ENCODE measurements at regions not wholly inside any gene's neighbourhood (a gene's known extent, or its start where the extent isn't known, plus 50 kb on each side); places are given as distances from the start of the nearest gene placed in this dataset.
"Not testable (repeated sequence)": the region's sequence is repeated elsewhere in the genome, so short reads cannot be mapped to it uniquely, and the experiment has no call there.

DNA sequence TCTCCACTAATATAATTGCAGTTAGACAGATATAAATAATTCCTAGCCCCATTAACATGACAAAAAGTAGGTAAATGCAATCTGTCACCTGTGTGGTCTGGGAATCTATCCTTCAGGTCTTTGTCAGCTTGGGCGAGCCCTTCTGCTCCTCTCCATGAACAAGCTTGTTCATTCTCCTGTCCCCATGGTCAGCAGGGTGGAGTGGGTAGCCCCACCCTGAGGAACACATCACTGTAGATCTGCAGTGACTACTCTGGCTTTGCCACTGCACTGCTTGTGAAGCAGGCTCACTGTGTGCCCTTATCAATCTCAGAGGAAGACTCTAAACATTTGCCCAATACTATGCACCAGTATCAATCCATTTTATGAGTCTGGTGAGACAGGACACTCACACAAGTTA lies 279.0 kb downstream of the MATN1 start:
- H3K9ac ChIP-seq (ENCODE audit: extremely low read depth, low read length, poor library complexity, severe bottlenecking), result no peak overlapping the region
- H3K27ac ChIP-seq (ENCODE audit: low read depth, low read length), result no peak overlapping the region
- DNase-seq, result peak; percentile 17
- H3K27me3 Mint-ChIP-seq (ENCODE audit: insufficient read depth), result peaks cover 1% of the 10 kb centered on the region
- no peaks in the 10 kb centered on the region for H3K4me1 Mint-ChIP-seq
- no peaks in the 10 kb centered on the region for H3K36me3 ChIP-seq (ENCODE audit: control insufficient read depth, insufficient read depth, low read length)
- H3K27ac Mint-ChIP-seq, result no peak overlapping the region
- TF ChIP-seq, protein P1, sequence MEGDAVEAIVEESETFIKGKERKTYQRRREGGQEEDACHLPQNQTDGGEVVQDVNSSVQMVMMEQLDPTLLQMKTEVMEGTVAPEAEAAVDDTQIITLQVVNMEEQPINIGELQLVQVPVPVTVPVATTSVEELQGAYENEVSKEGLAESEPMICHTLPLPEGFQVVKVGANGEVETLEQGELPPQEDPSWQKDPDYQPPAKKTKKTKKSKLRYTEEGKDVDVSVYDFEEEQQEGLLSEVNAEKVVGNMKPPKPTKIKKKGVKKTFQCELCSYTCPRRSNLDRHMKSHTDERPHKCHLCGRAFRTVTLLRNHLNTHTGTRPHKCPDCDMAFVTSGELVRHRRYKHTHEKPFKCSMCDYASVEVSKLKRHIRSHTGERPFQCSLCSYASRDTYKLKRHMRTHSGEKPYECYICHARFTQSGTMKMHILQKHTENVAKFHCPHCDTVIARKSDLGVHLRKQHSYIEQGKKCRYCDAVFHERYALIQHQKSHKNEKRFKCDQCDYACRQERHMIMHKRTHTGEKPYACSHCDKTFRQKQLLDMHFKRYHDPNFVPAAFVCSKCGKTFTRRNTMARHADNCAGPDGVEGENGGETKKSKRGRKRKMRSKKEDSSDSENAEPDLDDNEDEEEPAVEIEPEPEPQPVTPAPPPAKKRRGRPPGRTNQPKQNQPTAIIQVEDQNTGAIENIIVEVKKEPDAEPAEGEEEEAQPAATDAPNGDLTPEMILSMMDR (conservative IDR thresholded peaks at IDR 0.05), result no peak
- H3K9me3 Mint-ChIP-seq, result peaks cover 2% of the 10 kb centered on the region
- no peak overlapping the region for H3K4me3 Mint-ChIP-seq
- WGBS, 2 experiments (ENCODE audit: insufficient coverage in 1 of 2, insufficient read length in 1 of 2), result 86% methylated on average over 1 of the region's 1 CpG; no CpG with 5 or more reads in 1 of the 2 experiments
- no peaks in the 10 kb centered on the region for H3K27me3 ChIP-seq (ENCODE audit: control insufficient read depth, insufficient read depth, low read length, poor library complexity, severe bottlenecking)
- H3K9me3 ChIP-seq (ENCODE audit: control insufficient read depth, low read length), result no peaks in the 10 kb centered on the region
- H3K4me3 ChIP-seq (ENCODE audit: low read length), result no peak overlapping the region
- no peaks in the 10 kb centered on the region for H3K4me1 ChIP-seq (ENCODE audit: control insufficient read depth, insufficient read depth, low read length)
- no peaks in the 10 kb centered on the region for H3K36me3 Mint-ChIP-seq (ENCODE audit: low read depth)

DNA sequence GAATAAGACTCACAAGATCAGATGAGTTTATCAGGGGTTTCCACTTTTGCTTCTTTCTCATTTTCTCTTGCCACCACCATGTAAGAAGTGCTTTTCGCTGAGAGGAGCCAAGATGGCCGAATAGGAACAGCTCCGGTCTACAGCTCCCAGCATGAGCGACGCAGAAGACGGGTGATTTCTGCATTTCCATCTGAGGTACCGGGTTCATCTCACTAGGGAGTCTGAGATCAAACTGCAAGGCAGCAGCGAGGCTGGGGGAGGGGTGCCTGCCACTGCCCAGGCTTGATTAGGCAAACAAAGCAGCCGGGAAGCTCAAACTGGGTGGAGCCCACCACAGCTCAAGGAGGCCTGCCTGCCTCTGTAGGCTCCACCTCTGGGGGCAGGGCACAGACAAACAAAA lies 285.1 kb downstream of the MATN1 start:
- H3K27ac Mint-ChIP-seq; H3K27ac ChIP-seq (ENCODE audit: low read depth, low read length); H3K4me3 Mint-ChIP-seq; H3K9ac ChIP-seq (ENCODE audit: extremely low read depth, low read length, poor library complexity, severe bottlenecking); H3K36me3 Mint-ChIP-seq (ENCODE audit: low read depth); H3K27me3 ChIP-seq (ENCODE audit: control insufficient read depth, insufficient read depth, low read length, poor library complexity, severe bottlenecking); DNase-seq; H3K4me1 Mint-ChIP-seq; H3K4me3 ChIP-seq (ENCODE audit: low read length); H3K4me1 ChIP-seq (ENCODE audit: control insufficient read depth, insufficient read depth, low read length); H3K36me3 ChIP-seq (ENCODE audit: control insufficient read depth, insufficient read depth, low read length): not testable (repeated sequence)
- peaks cover 19% of the 10 kb centered on the region for H3K9me3 ChIP-seq (ENCODE audit: control insufficient read depth, low read length)
- Mint-ChIP-seq H3K27me3 (ENCODE audit: insufficient read depth) (peaks cover 16% of the 10 kb centered on the region), H3K9me3 (peaks cover 24% of the 10 kb centered on the region)
- WGBS, 2 experiments (ENCODE audit: insufficient coverage in 1 of 2, insufficient read length in 1 of 2), result 83 to 91% methylated on average over 6 to 8 of the region's 9 CpGs

GRCh38 chr1:30437059-30437576 lies 286.3 kb downstream of the MATN1 start:
- TF ChIP-seq, protein P1 (conservative IDR thresholded peaks at IDR 0.05), result no peak
- WGBS, 2 experiments (ENCODE audit: insufficient coverage in 1 of 2, insufficient read length in 1 of 2), result 79 to 89% methylated on average over 5 of the region's 5 CpGs
- H3K27ac ChIP-seq (ENCODE audit: low read depth, low read length), result no peak overlapping the region
- H3K4me1 Mint-ChIP-seq, result no peaks in the 10 kb centered on the region
- H3K36me3 Mint-ChIP-seq (ENCODE audit: low read depth), result peaks cover 2% of the 10 kb centered on the region
- peaks cover 28% of the 10 kb centered on the region for H3K9me3 Mint-ChIP-seq
- H3K9ac ChIP-seq (ENCODE audit: extremely low read depth, low read length, poor library complexity, severe bottlenecking), result no peak overlapping the region
- H3K27me3 ChIP-seq (ENCODE audit: control insufficient read depth, insufficient read depth, low read length, poor library complexity, severe bottlenecking), result no peaks in the 10 kb centered on the region
- peaks cover 22% of the 10 kb centered on the region for H3K9me3 ChIP-seq (ENCODE audit: control insufficient read depth, low read length)
- H3K4me1 ChIP-seq (ENCODE audit: control insufficient read depth, insufficient read depth, low read length), result no peaks in the 10 kb centered on the region
- DNase-seq, result peak; percentile 20
- no peaks in the 10 kb centered on the region for H3K36me3 ChIP-seq (ENCODE audit: control insufficient read depth, insufficient read depth, low read length)
- H3K4me3 ChIP-seq (ENCODE audit: low read length), result no peak overlapping the region
- H3K27ac Mint-ChIP-seq, result no peak overlapping the region
- peaks cover 24% of the 10 kb centered on the region for H3K27me3 Mint-ChIP-seq (ENCODE audit: insufficient read depth)
- H3K4me3 Mint-ChIP-seq, result no peak overlapping the region

DNA sequence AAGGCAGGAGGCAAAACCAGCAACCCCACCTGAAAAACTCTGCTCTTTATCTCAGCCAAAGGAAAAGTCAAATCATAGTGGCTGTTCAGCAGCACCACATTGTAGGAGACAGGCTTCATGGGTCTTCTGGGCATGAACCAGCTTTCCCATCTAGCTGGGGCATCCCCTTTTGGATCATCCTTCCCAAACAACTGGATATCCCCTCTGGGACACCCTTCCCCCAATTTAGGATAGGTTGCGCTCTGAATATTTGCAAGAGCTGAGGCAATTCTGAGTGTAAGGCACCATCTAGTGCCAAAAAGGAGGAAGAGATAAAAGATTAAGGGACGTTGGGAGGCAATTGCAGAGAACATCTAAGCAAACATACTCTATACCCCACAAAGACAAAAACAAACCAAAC lies 295.8 kb downstream of the MATN1 start:
- Mint-ChIP-seq H3K27ac (no peak overlapping the region), H3K4me1 (peaks cover 7% of the 10 kb centered on the region), H3K4me3 (no peak overlapping the region), H3K9me3 (peaks cover 3% of the 10 kb centered on the region), H3K36me3 (ENCODE audit: low read depth) (no peaks in the 10 kb centered on the region), H3K27me3 (ENCODE audit: insufficient read depth) (peaks cover 31% of the 10 kb centered on the region)
- DNase-seq, result peak; percentile 53
- Histone ChIP-seq H3K9ac (ENCODE audit: extremely low read depth, low read length, poor library complexity, severe bottlenecking) (no peak overlapping the region), H3K4me1 (ENCODE audit: control insufficient read depth, insufficient read depth, low read length) (no peaks in the 10 kb centered on the region), H3K4me3 (ENCODE audit: low read length) (no peak overlapping the region), H3K36me3 (ENCODE audit: control insufficient read depth, insufficient read depth, low read length) (no peaks in the 10 kb centered on the region), H3K9me3 (ENCODE audit: control insufficient read depth, low read length) (peaks cover 13% of the 10 kb centered on the region), H3K27ac (ENCODE audit: low read depth, low read length) (no peak overlapping the region), H3K27me3 (ENCODE audit: control insufficient read depth, insufficient read depth, low read length, poor library complexity, severe bottlenecking) (no peaks in the 10 kb centered on the region)
- TF ChIP-seq, protein P1 (conservative IDR thresholded peaks at IDR 0.05), result peak; percentile 57
- WGBS, 2 experiments (ENCODE audit: insufficient coverage in 1 of 2, insufficient read length in 1 of 2), result 58% methylated on average over 2 of the region's 2 CpGs; no CpG with 5 or more reads in 1 of the 2 experiments

Data from endodermal cell (in vitro differentiated cells).